Esophagus squamous epithelium (tissue), 4 donors: ENCODE measurements at regions not wholly inside any gene's neighbourhood (a gene's known extent, or its start where the extent isn't known, plus 50 kb on each side); places are given as distances from the start of the nearest gene placed in this dataset.

Experiments
- POLR2A ChIP-seq, 4 donors: fragments of 450-650 bp; IDR thresholded peaks; one replicate each; pipeline ENCODE4 v1.6.1; 2017; ENCODE audit warnings: antibody characterized with exemption in 4 of 4, mild to moderate bottlenecking in 4 of 4, moderate library complexity in 3 of 4
- TF ChIP-seq, protein P1 (sequence below), 6 experiments: fragments of 450-650 bp in 4 of 6; fragments of 200-600 bp in 2 of 6; sonication (generic) in 2 of 6; IDR thresholded peaks; one replicate each; pipeline ENCODE4 v1.5.1; 2016 to 2019; ENCODE audit warnings: antibody characterized with exemption in 6 of 6, mild to moderate bottlenecking in 4 of 6, moderate library complexity in 4 of 6

DNA sequence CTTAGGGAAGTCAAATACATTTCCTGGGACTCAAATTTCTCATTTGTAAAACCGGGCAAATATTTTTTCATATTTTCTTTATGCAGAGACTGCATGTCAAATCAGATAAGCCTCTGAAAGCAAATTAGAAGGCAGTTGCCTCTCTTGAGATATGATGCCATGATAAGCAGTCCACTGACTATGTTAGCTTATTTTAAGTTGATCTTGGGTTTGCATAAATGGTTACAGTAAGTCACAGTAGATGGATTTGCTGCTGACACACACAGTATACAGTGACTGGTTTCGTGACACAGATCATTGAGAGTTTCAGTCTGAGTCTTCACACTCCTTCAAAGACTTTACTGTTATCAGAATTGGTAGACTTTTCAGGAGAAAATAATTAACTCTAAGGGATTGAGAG is 927.6 kb upstream of the CDH8 start:
- no peak for TF ChIP-seq POLR2A (IDR thresholded peaks at IDR 0.05)
- TF ChIP-seq, protein P1, sequence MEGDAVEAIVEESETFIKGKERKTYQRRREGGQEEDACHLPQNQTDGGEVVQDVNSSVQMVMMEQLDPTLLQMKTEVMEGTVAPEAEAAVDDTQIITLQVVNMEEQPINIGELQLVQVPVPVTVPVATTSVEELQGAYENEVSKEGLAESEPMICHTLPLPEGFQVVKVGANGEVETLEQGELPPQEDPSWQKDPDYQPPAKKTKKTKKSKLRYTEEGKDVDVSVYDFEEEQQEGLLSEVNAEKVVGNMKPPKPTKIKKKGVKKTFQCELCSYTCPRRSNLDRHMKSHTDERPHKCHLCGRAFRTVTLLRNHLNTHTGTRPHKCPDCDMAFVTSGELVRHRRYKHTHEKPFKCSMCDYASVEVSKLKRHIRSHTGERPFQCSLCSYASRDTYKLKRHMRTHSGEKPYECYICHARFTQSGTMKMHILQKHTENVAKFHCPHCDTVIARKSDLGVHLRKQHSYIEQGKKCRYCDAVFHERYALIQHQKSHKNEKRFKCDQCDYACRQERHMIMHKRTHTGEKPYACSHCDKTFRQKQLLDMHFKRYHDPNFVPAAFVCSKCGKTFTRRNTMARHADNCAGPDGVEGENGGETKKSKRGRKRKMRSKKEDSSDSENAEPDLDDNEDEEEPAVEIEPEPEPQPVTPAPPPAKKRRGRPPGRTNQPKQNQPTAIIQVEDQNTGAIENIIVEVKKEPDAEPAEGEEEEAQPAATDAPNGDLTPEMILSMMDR (IDR thresholded peaks at IDR 0.05): no peak
